ENCODE measurements at regions not wholly inside any gene's neighbourhood (a gene's known extent, or its start where the extent isn't known, plus 50 kb on each side); places are given as distances from the start of the nearest gene placed in this dataset.
A peak's percentile ranks its signal among the peaks of the same experiment; 100 is the strongest.
"Not testable (repeated sequence)": the region's sequence is repeated elsewhere in the genome, so short reads cannot be mapped to it uniquely, and the experiment has no call there.

DNA sequence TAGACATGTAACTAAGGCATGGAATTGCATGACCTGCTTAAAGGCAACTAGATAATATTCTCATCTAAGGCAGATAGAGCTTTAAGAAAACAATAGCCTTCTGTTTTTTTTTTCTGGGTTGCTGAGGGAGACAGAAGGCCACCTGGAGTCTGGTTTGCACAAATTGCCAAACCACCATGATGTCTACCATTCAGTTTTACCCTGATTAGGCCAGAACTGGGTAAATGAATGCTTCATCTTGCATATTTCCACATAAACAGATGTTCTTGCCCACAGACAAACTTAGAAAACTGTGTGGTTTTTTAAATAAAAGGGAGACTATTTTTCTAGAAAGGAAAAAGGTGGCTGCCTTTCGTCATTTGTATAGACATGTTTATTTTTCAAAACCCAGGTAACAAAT is 278.7 kb upstream of the PRICKLE1 start:
- no peak for DNase-seq (ENCODE audit: low read depth in 2 of 2)

- DNase-seq (ENCODE audit: low read depth in 2 of 2): no peak
Observed at GRCh38 chr12:42865282-42865681, 275.7 kb upstream of the PRICKLE1 start.

- DNase-seq (ENCODE audit: low read depth in 2 of 2): peak in 1 of 2 donors; percentile 7
Observed at GRCh38 chr12:42862055-42862454, 272.5 kb upstream of the PRICKLE1 start.

- DNase-seq (ENCODE audit: low read depth in 2 of 2): not testable (repeated sequence)
Observed at GRCh38 chr12:42860331-42860730, 270.8 kb upstream of the PRICKLE1 start.

GRCh38 chr12:42859612-42860011 is 270.1 kb upstream of the PRICKLE1 start:
- DNase-seq (ENCODE audit: low read depth in 2 of 2): no peak

DNA sequence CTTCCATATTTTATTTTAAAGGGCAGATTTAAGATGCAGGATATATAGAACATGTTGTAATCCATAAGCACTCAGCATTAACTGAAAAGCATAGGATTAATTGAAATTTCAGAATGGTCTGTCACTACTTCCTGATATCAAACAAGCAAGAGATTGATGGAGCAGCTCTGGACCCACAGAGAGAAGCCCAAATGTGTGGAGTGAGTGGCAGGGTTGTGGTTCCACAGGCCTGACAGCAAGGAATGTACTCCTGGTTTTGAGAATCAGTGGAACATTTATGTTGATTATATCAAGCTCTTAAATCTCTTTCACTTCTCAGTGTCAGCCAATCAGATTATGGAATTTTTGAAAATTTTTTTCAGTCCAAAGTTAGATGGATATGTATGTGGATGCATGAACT is 267.6 kb upstream of the PRICKLE1 start:
- DNase-seq (ENCODE audit: low read depth in 2 of 2): no peak

- DNase-seq (ENCODE audit: low read depth in 2 of 2): no peak
Observed at GRCh38 chr12:42855362-42855950, 265.9 kb upstream of the PRICKLE1 start.

DNA sequence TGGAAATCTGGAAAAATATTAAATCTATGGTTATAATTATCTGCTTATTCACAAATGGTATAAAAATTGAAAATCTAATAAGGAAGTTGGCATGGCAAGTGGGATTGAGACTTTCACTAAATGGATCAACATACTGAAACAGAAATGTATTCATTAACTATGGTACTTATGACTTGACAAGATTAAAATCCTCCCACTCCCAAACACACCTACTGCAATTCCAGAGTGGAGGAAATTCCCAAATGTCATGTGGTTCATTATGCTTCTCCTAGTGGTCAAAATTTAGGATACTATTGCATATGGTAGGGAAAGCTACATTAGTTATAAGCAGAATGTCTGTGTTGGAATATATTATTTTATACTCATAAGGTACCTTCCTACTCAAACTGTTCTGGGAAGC is 265.3 kb upstream of the PRICKLE1 start:
- no peak for DNase-seq (ENCODE audit: low read depth in 2 of 2)

DNA sequence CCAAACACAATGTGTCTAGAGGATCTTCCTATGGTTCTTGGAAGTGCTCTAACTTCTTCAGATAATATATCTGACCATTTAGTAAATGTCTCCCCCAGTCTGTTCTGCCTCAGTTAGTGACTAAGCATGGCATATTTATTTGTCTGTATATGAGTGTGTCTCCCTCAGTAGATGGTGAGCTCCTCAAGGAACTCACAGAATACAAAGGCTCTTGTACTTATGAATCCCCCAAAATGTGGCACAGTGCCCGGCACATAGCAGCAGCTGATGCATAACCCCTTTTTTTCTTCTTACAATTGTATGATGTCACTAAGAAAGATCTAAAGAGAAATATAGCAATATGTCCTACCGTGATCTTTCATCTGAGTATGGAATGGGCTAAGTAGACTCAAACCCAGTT is 264.7 kb upstream of the PRICKLE1 start:
- DNase-seq (ENCODE audit: low read depth in 2 of 2): no peak

DNA sequence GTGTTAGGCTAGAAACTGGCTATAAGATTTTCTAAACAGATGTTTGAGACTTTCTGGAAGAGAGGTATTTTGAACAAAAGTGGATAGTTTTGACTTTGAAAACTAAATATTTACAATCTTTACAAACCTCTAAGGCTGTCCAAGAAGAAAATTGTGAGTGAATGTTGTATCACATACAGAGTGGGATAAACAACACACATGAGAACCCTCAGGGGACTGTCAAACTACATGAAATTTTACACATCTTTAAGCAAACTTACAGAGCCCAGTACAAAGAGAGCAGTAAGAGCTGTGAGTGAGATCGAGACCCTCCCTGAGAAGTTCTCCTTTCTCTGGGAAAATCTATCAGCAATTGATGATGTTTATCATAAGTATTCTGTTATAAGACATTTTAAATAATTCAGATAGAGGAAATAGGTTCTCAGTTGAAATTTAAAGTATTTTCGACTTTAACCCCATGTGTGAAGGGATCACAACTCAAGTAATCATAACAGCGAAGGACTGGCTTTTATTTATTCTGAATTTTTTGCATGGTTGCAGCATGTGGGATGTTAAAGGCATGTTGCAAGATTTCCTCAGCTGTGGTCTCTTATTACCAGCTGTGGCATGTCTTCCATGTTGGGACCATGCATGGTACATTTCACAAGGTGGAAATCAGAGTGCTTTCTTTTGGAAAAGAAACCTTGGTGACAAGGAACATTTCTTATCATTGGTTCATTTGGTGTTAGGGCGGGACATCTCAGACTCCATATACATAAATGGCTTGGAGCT is 264.0 kb upstream of the PRICKLE1 start:
- no peak for DNase-seq (ENCODE audit: low read depth in 2 of 2)

DNA sequence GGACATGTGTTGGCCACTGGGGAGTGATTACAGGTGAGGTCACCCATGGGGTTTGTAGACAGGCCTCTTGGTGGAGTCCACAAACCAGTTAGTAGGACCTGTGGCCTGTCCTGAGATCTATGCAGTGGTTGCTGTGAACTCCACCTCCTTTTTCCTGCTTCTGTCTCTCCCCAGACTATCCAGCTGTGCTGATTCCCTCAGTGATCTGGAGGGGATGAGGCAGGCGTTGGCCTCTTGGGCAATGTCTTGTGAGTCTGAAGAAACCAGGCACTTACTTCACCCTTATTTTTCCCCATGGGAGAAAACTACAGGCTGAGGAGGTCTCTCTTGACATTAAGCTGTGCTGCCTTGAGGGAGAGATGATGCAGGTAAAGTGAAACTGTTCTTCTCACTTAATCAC is 257.2 kb upstream of the PRICKLE1 start:
- DNase-seq (ENCODE audit: low read depth in 2 of 2): no peak

DNA sequence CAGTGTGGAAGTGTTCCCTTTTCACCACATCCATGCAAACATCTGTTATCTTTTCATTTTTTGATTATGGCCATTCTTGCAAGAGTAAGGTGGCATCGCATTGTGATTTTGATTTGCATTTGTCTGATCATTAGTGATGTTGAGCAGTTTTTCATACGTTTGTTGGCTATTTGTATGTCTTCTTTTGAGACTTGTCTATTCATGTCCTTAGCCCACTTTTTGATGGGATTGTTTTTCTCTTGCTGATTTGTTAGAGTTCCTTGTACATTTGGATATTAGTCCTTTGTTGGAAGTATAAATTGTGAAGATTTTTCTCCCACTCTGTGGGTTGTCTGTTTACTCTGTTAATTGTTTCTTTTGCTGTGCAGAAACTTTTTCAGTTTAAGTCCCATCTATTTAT is 244.5 kb upstream of the PRICKLE1 start:
- DNase-seq (ENCODE audit: low read depth in 2 of 2): no peak

GRCh38 chr12:42828836-42829235 is 239.3 kb upstream of the PRICKLE1 start:
- DNase-seq (ENCODE audit: low read depth in 2 of 2): no peak

GRCh38 chr12:42824327-42824726 is 234.8 kb upstream of the PRICKLE1 start:
- no peak for DNase-seq (ENCODE audit: low read depth in 2 of 2)

- no peak for DNase-seq (ENCODE audit: low read depth in 2 of 2)
Observed at GRCh38 chr12:42823679-42824078, 234.1 kb upstream of the PRICKLE1 start.

GRCh38 chr12:42819846-42820245 is 230.3 kb upstream of the PRICKLE1 start:
- no peak for DNase-seq (ENCODE audit: low read depth in 2 of 2)

DNA sequence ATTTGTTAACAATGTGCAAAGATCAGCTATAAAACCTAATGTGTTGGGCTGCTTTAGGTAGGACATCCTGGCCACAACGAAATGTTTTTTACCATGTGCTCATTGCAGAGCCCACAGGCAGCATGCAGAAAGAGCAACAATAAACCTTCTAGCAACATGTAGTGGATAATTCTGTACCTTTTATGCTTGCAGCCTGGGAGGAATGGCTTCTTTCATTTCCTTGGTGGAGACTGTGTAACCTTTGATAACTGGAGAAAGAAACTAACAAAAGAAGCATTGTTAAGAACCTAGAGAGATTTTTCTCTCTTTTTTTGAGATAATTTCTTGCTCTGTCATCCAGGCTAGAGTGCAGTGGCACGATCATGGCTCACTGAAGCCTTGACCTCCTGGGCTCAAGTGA is 225.5 kb upstream of the PRICKLE1 start:
- DNase-seq (ENCODE audit: low read depth in 2 of 2): no peak

DNA sequence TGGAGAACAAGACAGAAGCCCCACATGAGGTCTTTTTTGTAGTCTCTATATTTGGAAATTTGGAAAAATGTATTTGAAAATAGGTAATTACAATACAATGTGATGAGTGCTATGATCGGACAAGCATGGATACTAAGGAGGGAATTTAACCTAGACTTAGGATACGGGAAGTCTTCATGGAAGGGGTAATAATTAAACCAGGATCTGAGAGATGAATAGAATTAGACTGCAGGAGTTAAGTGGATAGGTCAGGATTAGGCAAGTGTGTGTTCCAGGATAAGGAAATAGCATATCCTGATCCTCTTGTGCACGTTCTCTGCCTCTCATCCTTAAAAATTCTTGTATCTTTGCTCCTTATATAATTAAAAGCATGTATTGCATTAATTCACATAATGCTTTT is 223.3 kb upstream of the PRICKLE1 start:
- DNase-seq (ENCODE audit: low read depth in 2 of 2): no peak

GRCh38 chr12:42812086-42812485 is 222.5 kb upstream of the PRICKLE1 start:
- DNase-seq (ENCODE audit: low read depth in 2 of 2): no peak

GRCh38 chr12:42810006-42810405 is 220.5 kb upstream of the PRICKLE1 start:
- DNase-seq (ENCODE audit: low read depth in 2 of 2): no peak

- DNase-seq (ENCODE audit: low read depth in 2 of 2): no peak
Observed at GRCh38 chr12:42809226-42809625, 219.7 kb upstream of the PRICKLE1 start.

DNA sequence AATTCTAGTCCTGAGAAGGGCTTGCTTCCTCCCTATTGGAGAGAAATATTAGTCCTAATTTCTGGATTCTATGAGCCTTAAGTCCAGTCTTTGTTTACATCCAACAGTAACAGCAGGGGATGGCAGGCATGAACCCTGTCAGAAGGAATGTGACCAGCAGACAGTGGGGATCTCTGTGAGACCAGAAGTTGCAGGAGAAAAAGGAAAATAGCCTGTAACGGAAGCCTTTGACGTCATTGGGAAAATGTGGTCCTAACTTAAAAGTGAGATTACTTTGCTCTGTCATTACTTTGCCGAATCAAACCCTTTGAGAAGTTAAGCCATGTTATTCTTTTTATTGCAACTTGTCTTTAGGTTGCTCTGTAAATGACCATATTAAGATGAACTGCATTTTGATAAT is 218.2 kb upstream of the PRICKLE1 start:
- no peak for DNase-seq (ENCODE audit: low read depth in 2 of 2)

- DNase-seq (ENCODE audit: low read depth in 2 of 2): no peak
Observed at GRCh38 chr12:42807251-42807650, 217.7 kb upstream of the PRICKLE1 start.

DNA sequence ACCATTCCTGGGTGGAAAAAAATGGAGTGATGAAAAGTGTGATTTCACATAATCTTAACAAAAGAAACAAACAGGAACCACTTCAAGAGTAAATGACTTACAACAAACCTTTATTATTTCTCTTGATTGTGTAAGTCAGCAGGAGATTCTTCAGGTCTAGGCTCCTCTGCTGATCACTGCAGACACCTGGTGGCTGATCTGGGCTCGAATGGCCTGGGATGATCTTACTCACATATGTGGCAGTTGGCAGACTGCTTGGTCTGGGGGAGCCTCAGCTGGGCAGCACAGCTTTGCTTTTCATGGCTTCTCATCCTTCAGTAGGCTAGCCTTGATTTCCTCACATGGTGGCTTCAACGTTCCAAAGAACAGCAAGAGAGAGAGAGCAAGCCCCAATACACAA is 215.4 kb upstream of the PRICKLE1 start:
- no peak for DNase-seq (ENCODE audit: low read depth in 2 of 2)

Data from dermis microvascular lymphatic vessel endothelial cell (primary cell).